HepG2 (cell line): ENCODE measurements at regions not wholly inside any gene's neighbourhood (a gene's known extent, or its start where the extent isn't known, plus 50 kb on each side); places are given as distances from the start of the nearest gene placed in this dataset.

Experiments
- ATAC-seq: fragments of 200-7000 bp; cut with Tn5 transposase; 3 replicates; pipeline ENCODE4 v1.9.1; 2020; ENCODE audit warnings: mild to moderate bottlenecking, moderate library complexity
- BruUV-seq: library from RNA; stranded (reverse); fragments of 400-500 nt; replicated peaks from 2 replicates; lab custom pipeline; 2021; lab: Mats Ljungman, UMichigan
- CTCF ChIA-PET: fragments of 300-600 bp; formaldehyde crosslinking; extraction: SDS; loops from one replicate; lab custom pipeline; 2021; ENCODE audit warnings: low total read pairs, inconsistent platforms, low intra/inter-chr PET ratio; lab: Yijun Ruan, JAX
- POLR2A ChIA-PET: fragments of 350-600 bp; sonication (Branson Sonifier 250); formaldehyde crosslinking; loops from one replicate; lab custom pipeline; 2020; ENCODE audit warnings: antibody characterized with exemption, inconsistent platforms; lab: Yijun Ruan, JAX
- DNase-seq: peaks from one replicate; pipeline ENCODE4 v3.0.0-alpha.2; 2015; ENCODE audit warnings: low spot score
- FAIRE-seq: peaks from 3 replicates; lab custom pipeline; 2011; peaks lifted over from hg19 to GRCh38; lab: Jason Lieb, UNC
- H2AFZ ChIP-seq: one replicate; pipeline ENCODE4 v1.6.1; 2011; ENCODE audit warnings: low read length, inconsistent platforms
- H3K27ac ChIP-seq: fragments of 300-600 bp; 3 replicates; pipeline ENCODE4 v1.8.0; 2011; ENCODE audit warnings: mixed run types, mild to moderate bottlenecking, mixed read lengths, low read length, inconsistent platforms; ENCODE audit not compliant: insufficient read depth; ENCODE audit errors: extremely low read length
- H3K27me3 ChIP-seq, 2 experiments: fragments of 200-600 bp in 1 of 2; 2 replicates in 1 of 2; 3 replicates in 1 of 2; pipeline versions ENCODE4 v1.6.0 to v1.8.0; 2011; ENCODE audit warnings: low read length in 2 of 2, mild to moderate bottlenecking in 2 of 2, moderate library complexity in 2 of 2, inconsistent platforms in 1 of 2; ENCODE audit not compliant: insufficient read depth in 2 of 2, control insufficient read depth in 1 of 2
- H3K36me3 ChIP-seq, 2 experiments: fragments of 200-600 bp in 1 of 2; replicated peaks in 1 of 2; 2 replicates in 1 of 2; 3 replicates in 1 of 2; pipeline versions ENCODE4 v1.5.1 to v1.8.0; 2011; ENCODE audit warnings: low read length in 2 of 2, inconsistent platforms in 1 of 2; ENCODE audit not compliant: insufficient read depth in 2 of 2, control insufficient read depth in 1 of 2
- H3K4me1 ChIP-seq: 2 replicates; pipeline ENCODE4 v1.5.1; 2012; ENCODE audit warnings: low read length, inconsistent platforms; ENCODE audit not compliant: insufficient read depth
- H3K4me2 ChIP-seq: 2 replicates; pipeline ENCODE4 v1.6.0; 2011; ENCODE audit warnings: low read depth, low read length, inconsistent platforms
- H3K4me3 ChIP-seq, 3 experiments: fragments of 200-600 bp in 1 of 3; sonication (generic), shearing (Covaris generic) in 1 of 3; replicated peaks in 1 of 3; 2 replicates each; pipeline ENCODE4 v1.5.1; 2011 to 2016; ENCODE audit warnings: low read length in 3 of 3, inconsistent platforms in 2 of 3, low read depth in 2 of 3, mild to moderate bottlenecking in 2 of 3, control low read depth in 1 of 3, mixed read lengths in 1 of 3; ENCODE audit not compliant: insufficient read depth in 1 of 3
- H3K79me2 ChIP-seq: one replicate; pipeline ENCODE4 v1.6.1; 2011; ENCODE audit warnings: low read length, inconsistent platforms; ENCODE audit not compliant: insufficient read depth
- H3K9ac ChIP-seq: 2 replicates; pipeline ENCODE4 v1.6.0; 2011; ENCODE audit warnings: mild to moderate bottlenecking, low read depth, low read length, inconsistent platforms; ENCODE audit not compliant: insufficient read depth
- H3K9me3 ChIP-seq: 2 replicates; pipeline ENCODE4 v1.5.1; 2012; ENCODE audit warnings: mild to moderate bottlenecking, low read length
- H4K20me1 ChIP-seq: 2 replicates; pipeline ENCODE4 v1.6.0; 2011; ENCODE audit warnings: inconsistent platforms, mild to moderate bottlenecking, low read length, moderate library complexity; ENCODE audit not compliant: insufficient read depth
- CEBPB ChIP-seq: IDR thresholded peaks from 2 replicates; pipeline ENCODE4 v1.6.1; 2011; ENCODE audit warnings: low read depth, low read length, improper control_type of control experiment, borderline replicate concordance
- CSRNP2 ChIP-seq: sonication (generic); formaldehyde crosslinking; conservative IDR thresholded peaks from 2 replicates; pipeline ENCODE4 v1.8.0; 2022; ENCODE audit warnings: low read depth, missing genetic modification reagents
- KDM3A ChIP-seq: IDR thresholded peaks from 2 replicates; pipeline ENCODE4 v1.6.1; 2018; ENCODE audit warnings: low read depth, missing compliant biosample characterization
- RFXAP ChIP-seq: sonication (generic); formaldehyde crosslinking; IDR thresholded peaks from 2 replicates; pipeline ENCODE4 v1.4.0; 2020; ENCODE audit warnings: missing genetic modification reagents, borderline replicate concordance
- U2AF2 ChIP-seq: fragments of 200-400 bp; formaldehyde crosslinking; IDR thresholded peaks from 2 replicates; pipeline ENCODE4 v1.6.1; 2017; ENCODE audit warnings: low read depth, mild to moderate bottlenecking, low read length
- ZC3H4 ChIP-seq: sonication (generic); formaldehyde crosslinking; IDR thresholded peaks from 2 replicates; pipeline ENCODE4 v1.4.0; 2020; ENCODE audit warnings: missing genetic modification reagents, borderline replicate concordance
- ZNF674 ChIP-seq: sonication (generic); formaldehyde crosslinking; IDR thresholded peaks from 2 replicates; pipeline ENCODE4 v1.5.0; 2020; ENCODE audit warnings: low read depth, mild to moderate bottlenecking, missing genetic modification reagents
- ZSCAN30 ChIP-seq: sonication (generic); formaldehyde crosslinking; IDR thresholded peaks from 2 replicates; pipeline ENCODE4 v1.5.0; 2020; ENCODE audit warnings: mild to moderate bottlenecking, missing genetic modification reagents
- ZXDC ChIP-seq: sonication (generic); formaldehyde crosslinking; IDR thresholded peaks from 2 replicates; pipeline ENCODE4 v1.5.0; 2020; ENCODE audit warnings: mild to moderate bottlenecking, missing genetic modification reagents
- WGBS: methylation state at CpG from one replicate; pipeline ENCODE4 v1.1.6; 2017; ENCODE audit warnings: low lambda C conversion rate; 5-methylcytosine and 5-hydroxymethylcytosine counted together
- in situ Hi-C: cut with HindIII; loops from 2 replicates; pipeline ENCODE4 v1.10.0; 2017; ENCODE audit warnings: low pct_unique_long_range_greater_than_20kb; ENCODE audit not compliant: extremely low pct_ligation_motif_present
- intact Hi-C: fragments of 100-400 bp; cut with micrococcal nuclease; formaldehyde crosslinking; loops from one replicate; pipeline ENCODE4 v1.10.0; 2022; ENCODE audit not compliant: unreplicated experiment
- TF ChIP-seq, protein P1 (sequence below): sonication (generic); formaldehyde crosslinking; IDR thresholded peaks from 2 replicates; pipeline ENCODE4 v1.5.1; 2020; ENCODE audit warnings: mild to moderate bottlenecking, missing genetic modification reagents, borderline replicate concordance
- TF ChIP-seq, protein P2 (sequence below): sonication (generic); formaldehyde crosslinking; IDR thresholded peaks from 2 replicates; pipeline ENCODE4 v1.8.0; 2022; ENCODE audit warnings: mild to moderate bottlenecking, missing genetic modification reagents, borderline replicate concordance

- TF ChIP-seq, protein P1, sequence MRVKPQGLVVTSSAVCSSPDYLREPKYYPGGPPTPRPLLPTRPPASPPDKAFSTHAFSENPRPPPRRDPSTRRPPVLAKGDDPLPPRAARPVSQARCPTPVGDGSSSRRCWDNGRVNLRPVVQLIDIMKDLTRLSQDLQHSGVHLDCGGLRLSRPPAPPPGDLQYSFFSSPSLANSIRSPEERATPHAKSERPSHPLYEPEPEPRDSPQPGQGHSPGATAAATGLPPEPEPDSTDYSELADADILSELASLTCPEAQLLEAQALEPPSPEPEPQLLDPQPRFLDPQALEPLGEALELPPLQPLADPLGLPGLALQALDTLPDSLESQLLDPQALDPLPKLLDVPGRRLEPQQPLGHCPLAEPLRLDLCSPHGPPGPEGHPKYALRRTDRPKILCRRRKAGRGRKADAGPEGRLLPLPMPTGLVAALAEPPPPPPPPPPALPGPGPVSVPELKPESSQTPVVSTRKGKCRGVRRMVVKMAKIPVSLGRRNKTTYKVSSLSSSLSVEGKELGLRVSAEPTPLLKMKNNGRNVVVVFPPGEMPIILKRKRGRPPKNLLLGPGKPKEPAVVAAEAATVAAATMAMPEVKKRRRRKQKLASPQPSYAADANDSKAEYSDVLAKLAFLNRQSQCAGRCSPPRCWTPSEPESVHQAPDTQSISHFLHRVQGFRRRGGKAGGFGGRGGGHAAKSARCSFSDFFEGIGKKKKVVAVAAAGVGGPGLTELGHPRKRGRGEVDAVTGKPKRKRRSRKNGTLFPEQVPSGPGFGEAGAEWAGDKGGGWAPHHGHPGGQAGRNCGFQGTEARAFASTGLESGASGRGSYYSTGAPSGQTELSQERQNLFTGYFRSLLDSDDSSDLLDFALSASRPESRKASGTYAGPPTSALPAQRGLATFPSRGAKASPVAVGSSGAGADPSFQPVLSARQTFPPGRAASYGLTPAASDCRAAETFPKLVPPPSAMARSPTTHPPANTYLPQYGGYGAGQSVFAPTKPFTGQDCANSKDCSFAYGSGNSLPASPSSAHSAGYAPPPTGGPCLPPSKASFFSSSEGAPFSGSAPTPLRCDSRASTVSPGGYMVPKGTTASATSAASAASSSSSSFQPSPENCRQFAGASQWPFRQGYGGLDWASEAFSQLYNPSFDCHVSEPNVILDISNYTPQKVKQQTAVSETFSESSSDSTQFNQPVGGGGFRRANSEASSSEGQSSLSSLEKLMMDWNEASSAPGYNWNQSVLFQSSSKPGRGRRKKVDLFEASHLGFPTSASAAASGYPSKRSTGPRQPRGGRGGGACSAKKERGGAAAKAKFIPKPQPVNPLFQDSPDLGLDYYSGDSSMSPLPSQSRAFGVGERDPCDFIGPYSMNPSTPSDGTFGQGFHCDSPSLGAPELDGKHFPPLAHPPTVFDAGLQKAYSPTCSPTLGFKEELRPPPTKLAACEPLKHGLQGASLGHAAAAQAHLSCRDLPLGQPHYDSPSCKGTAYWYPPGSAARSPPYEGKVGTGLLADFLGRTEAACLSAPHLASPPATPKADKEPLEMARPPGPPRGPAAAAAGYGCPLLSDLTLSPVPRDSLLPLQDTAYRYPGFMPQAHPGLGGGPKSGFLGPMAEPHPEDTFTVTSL (CRISPR knock-in tag) = no peak
Measured at GRCh38 chr13:81406639-81407292, 1065.8 kb upstream of the SPRY2 start (continued).

DNA sequence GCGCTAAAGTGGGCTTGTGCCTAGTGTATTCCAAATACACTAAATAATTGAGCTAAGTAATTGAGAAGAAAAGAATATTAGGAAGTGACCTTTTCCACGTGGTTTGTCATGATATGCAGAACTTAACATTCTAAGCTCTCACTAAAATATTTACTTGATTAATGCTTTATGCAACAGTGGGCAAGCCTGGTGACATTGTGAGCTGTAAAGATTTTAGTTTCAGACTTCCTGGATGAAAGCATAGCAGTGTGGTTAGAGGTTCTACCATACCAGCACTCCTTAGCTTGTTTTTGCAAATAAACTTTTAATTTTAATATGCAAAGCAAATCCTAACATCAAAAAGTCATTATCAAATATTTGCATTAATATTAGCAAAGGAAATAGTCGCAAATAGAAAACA is 1065.1 kb upstream of the SPRY2 start:
- Histone ChIP-seq H4K20me1 (no peaks in the 10 kb centered on the region), H3K4me1 (no peaks in the 10 kb centered on the region), H3K4me2 (no peak overlapping the region), H3K9ac (no peak overlapping the region), H3K27ac (no peak overlapping the region), H3K9me3 (no peaks in the 10 kb centered on the region), H3K36me3 (no peaks in the 10 kb centered on the region), H2AFZ (no peak overlapping the region), H3K27me3 (no peaks in the 10 kb centered on the region), H3K79me2 (no peaks in the 10 kb centered on the region), H3K4me3 (no peak overlapping the region)
- ChIA-PET CTCF (no interaction called here), POLR2A (no interaction called here)
- intact Hi-C loops = no loop called here
- BruUV-seq = no TSS peak
- DNase-seq (no peak), ATAC-seq (no peak), FAIRE-seq (no peak)
- in situ Hi-C loops = loop anchor here (25.0 kb wide), 1 partner anchor 106 kb away; no protein-coding TSS in a partner anchor
- 0% methylated on average over 3 of the region's 3 CpGs for WGBS
- TF ChIP-seq ZNF674 (CRISPR knock-in tag) (no peak), ZXDC (CRISPR knock-in tag) (no peak), CEBPB (no peak), ZC3H4 (no peak), KDM3A (CRISPR knock-in tag) (no peak), ZSCAN30 (CRISPR knock-in tag) (no peak), RFXAP (CRISPR knock-in tag) (no peak), U2AF2 (no peak), CSRNP2 (CRISPR knock-in tag) (no peak)
- TF ChIP-seq, protein P2, sequence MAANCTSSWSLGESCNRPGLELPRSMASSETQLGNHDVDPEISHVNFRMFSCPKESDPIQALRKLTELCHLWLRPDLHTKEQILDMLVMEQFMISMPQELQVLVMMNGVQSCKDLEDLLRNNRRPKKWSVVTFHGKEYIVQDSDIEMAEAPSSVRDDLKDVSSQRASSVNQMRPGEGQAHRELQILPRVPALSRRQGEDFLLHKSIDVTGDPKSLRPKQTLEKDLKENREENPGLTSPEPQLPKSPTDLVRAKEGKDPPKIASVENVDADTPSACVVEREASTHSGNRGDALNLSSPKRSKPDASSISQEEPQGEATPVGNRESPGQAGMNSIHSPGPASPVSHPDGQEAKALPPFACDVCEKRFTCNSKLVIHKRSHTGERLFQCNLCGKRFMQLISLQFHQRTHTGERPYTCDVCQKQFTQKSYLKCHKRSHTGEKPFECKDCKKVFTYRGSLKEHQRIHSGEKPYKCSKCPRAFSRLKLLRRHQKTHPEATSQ = no peak
